HK-2 (cell line): ENCODE measurements at regions not wholly inside any gene's neighbourhood (a gene's known extent, or its start where the extent isn't known, plus 50 kb on each side); places are given as distances from the start of the nearest gene placed in this dataset.
"Not testable (repeated sequence)": the region's sequence is repeated elsewhere in the genome, so short reads cannot be mapped to it uniquely, and the experiment has no call there.

Experiments
- DNase-seq: peaks from one replicate; pipeline ENCODE4 v3.0.0-alpha.2; 2018; ENCODE audit not compliant: unreplicated experiment

DNA sequence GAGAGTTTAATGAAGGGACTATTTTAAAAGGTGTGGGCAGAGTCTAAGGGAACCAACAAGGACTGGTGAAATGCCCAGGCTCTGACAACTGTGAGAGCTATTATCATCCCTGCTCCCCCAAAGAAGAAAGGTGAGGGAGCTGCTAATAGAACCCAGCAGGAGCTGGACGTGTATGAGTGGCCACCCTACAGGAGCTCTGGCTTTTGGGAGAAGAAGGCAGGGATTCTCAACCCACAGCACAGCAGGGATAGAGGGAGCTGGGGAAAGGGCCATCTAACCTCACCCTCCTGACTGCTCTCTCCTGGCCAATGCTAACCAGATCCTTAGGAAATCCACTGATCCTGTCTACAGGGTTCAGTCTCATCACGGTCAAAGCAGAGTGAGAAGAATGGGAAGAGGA lies 57.1 kb downstream of the GRIN2B start:
- no peak for DNase-seq

DNA sequence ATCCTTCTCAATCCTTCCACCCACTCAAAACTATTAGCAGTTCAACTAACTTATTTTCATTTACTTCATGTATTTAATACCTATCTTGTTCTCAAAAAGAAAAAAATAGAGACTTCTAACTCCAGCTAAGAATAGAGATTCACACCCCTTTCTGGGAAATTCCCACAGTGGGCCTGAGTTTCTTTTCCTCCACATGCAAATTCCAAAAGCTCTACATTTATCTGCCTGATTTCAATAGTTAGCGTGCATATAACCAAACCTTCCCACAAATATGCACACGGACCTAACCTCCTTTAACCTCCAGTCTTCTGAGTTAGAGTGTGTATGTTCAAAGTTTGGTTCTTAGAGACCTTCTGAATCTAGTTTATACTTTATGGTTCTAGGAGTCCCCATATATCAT lies 62.5 kb downstream of the GRIN2B start:
- DNase-seq: no peak

DNA sequence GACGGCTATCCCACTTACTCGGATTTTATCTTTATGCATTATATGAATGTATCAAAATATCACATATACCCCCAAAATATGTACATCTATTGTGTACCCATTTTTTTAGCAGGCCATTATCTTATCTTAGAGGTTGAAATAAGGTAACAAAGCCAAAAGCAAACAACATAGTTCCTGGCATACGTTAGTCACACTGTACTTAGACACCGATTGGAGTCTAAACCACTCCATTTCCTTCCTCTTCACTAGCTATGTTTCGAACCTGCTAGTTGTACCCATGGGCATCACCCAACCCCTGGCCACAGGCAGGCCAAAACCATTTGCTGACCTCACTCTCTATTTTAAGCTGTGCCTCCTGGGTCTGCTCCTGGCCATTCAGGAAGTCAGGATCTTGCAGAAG lies 66.3 kb downstream of the GRIN2B start:
- DNase-seq: no peak

DNA sequence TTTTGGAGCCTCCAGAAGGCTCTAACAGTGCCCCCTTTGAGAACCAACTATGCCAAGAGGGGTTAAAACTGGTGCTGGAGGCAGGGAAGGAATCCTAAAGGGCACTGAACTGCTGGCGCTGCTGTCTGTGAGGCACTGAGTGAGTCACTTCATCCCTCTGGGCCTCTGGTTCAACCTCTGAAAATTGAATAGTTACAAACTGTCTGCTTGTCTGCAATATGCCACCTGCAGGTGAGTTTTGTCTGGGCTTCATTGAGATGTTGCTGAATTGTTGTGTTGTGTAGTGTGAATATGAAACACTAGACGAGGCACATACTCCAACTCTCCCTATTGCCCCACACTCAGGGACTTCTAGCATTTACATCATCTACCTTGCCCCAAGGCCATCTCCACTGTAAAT lies 68.0 kb downstream of the GRIN2B start:
- DNase-seq: no peak

DNA sequence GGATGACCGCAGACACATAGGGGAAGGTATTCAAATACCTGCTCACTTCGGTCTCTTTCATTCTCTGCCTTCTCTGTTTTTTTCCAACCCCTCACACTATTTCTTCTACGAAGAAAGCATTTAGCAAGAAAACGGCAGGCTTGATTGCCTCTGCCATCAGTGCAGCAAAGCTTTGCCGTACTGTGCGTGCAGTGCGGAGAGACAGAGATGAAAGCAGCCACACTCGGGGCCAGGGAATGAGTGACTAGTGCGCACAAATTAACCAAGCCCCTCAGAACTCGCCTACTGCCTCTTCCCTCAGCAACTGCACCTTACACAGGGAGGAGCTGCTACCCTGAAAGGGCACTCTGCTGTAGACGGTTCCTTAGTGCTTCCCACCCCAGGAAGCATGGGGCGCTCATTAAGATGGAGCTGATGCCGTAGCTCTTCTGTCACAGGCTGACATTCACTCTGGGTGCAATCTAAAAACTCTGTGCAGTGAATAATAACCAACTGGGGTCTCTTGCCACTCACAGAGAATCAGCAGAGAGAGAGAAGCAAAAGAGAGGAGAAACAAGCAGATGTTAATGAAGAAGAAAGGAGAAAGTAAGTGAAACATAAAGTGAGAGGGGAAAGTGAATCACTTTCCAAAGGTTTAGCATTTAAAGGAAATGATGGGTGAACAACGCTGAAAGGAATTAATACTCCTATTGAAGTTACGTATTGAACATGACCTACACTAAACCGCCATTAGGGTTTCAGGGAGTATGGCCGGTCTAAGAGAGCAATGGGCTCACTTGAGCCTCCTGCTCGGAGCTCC lies 69.4 kb downstream of the GRIN2B start:
- DNase-seq: no peak

DNA sequence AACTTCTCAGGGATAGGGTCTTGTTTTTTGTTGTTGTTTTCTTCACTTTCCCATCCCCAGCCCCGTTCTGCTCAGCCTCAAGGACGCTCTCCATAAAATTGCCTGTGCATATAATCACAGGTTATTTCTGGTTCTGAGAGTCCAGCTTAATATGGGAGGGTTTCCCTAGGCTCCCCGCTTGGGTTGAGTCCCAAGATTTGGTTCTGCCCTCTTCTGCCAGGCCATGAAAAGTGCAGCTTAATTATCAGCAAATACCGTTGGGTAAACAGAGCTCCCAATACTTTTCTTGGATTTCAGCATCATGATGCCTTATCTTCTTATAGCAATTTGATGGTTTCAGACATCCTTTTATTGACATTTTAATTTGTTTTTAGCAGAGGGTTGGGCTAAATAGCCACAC lies 75.6 kb downstream of the GRIN2B start:
- DNase-seq: no peak

DNA sequence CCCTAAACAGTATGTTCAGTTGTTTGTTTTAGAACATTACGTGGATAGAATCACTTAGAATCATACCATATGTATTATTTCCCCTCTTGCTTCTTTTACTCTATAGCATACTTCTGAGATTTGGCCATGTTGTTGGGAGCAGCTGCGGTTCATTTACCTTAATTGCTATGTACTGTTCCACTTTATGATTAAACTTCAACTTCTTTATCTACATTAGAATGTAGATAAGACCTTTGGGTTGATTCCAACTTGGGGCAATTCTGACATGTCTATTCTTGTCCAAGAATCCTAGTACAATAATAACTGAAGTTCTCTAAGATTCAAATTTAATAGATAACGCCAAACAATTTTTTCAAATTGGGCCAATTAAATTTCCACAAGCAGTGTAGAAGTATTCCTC lies 80.7 kb downstream of the GRIN2B start:
- DNase-seq: no peak

DNA sequence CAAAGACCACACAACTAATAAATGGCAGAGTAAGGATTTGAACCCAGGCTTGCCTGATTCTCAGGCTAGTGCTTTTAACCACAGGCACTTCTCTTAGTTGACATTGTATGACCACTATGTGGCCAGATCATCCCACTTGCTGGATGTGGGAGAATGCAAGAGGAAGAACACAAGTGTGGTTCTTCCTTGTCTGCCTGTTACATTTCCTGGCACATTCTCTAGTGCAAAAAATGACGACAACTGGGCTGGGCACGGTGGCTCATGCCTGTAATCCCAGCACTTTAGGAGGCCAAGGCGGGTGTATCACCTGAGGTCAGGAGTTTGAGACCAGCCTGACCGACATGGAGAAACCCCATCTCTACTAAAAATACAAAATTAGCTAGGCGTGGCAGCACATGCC lies 83.0 kb downstream of the GRIN2B start:
- DNase-seq: not testable (repeated sequence)

DNA sequence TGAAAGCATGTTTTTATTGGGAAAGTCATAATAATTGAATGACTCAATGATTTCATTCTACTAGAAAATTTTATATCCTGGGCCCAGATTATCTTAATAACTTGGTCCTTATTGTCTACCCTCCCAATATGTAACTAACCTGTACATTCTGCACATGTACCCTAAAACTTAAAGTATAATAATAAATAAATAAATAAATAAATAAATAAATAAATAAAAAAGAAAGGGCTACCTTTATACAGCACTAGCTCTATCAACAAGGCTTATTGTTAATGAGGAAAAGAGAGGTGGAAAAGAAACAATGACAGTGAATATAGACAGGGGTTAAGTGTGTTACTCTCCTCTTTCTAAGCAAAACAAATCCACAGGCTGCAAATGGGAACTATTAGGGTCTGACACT lies 83.6 kb downstream of the GRIN2B start:
- no peak for DNase-seq

DNA sequence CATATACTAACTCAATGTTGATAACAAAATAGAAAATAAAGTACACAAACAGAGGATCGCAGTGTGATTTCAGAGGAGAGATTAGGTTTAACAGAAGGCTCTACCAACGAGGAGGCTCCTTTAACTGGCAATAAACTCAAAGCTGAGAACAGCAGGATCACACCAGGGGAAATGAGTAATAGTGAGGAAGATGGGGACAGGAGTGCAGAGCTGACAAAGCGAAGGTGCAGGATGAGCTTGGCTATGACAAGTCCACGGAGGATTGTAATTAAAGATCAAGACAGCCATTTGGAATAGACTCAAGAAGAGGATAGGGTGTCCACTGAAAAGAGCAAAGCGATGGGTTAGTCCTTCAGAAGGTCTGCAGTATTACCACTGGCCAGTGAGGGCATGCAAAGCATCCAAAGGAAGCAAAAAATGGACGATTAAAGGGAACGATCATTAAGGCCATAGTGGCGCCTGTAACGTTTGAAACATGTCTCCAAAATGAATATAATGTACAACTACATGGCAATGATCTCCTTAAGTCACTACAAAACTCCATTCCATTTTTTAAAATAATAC lies 85.3 kb downstream of the GRIN2B start:
- no peak for DNase-seq

DNA sequence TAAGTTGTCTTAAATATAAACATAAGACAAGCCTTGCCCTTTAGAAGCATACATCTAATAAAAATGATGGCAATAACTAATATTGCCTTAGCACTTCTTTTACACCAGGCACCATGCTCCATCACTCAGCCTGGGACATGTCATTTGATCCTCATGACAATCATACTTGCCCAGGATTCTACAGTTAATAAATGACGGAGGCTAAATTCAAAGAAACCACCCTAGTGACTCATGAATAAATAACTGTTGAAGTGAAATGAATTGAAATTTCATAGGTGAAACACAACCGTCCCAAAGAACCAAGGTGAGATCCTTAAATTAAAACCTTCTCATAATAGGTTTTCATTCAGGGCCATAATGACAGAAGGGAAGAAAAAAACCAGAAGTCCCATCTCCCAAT lies 89.5 kb downstream of the GRIN2B start:
- DNase-seq: no peak

DNA sequence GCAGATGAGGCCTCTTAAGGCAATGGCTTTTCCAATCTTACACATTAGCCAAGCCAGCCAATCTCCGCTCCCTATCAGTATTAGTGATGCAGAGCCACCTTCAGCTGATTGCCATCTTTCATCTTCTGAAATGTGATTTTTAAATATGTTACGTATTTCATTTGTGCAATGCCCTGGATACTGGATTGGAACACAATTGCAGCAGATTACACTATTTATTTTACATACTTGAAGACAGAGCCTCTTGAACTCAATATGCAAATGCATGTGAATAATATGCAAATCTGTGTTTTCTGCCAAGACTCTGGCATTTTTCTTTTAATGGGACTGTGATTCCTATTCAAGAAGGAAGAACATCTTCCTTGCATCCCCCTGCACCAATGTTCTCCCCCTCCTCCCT lies 90.5 kb downstream of the GRIN2B start:
- DNase-seq: no peak

DNA sequence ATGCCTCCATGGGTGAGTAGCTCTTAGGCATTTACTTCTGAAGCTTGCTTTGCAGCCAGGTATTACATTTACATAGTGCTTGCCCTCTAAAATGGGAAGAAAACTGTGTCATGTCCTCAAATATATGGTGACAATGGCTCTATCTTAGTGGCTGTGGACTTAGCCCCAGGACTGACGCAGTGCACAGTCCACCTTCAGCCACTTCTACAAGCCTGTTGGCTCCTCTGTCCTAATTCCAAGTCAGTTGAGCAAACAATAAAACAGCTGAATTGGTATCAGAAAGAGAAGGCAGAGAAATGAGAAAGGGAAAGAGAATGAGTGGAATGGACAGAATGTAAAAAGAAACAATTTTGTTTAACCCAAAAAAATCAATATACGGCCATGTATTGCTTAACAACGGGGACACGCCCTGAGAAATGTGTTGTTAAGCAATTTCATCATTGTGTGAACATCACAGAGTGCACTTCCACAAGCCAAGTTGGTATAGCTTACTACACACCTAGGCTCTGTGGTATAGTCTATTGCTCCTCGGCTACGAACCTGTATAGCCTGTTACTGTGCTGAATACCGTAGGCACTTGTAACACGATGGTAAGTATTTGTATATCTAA lies 93.5 kb downstream of the GRIN2B start:
- DNase-seq: no peak

DNA sequence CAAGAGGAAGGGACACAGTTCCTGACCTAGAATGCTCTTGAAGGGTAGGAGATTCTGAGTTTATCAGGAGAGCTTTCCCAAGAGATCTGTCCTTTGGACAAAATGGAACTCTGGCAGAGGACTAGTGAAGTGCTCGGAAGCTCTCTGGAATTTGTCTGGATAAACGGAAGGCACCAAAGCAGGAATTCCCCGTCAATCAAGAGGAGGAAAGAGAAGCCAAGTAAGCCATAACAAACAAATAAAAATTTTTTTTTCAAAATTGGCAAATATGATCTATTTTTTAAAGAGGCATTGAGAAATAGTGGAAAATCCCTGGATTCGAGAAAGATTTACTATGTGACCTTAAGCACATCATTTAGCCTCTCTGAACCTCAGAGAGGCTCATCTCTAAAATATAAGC lies 99.2 kb downstream of the GRIN2B start:
- no peak for DNase-seq

DNA sequence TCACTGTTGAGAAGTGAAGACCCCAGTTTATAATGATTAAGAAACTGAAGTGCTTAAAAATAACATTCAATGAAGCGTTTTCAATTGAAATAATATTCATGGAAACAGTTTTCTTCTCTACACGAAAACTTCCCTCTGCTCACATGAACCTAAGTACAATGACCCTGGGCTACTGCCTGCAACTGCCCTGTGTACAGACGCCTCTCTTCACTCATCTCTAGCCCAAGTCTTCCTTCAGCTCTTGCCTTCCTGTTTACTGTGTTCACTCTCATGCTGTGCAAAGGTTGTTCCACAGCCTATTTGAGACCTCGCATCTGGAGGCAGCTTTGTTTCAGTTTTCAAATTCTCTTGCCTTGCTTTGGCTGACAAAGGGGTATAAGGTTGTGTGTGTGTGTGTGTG lies 100.8 kb downstream of the GRIN2B start:
- no peak for DNase-seq

DNA sequence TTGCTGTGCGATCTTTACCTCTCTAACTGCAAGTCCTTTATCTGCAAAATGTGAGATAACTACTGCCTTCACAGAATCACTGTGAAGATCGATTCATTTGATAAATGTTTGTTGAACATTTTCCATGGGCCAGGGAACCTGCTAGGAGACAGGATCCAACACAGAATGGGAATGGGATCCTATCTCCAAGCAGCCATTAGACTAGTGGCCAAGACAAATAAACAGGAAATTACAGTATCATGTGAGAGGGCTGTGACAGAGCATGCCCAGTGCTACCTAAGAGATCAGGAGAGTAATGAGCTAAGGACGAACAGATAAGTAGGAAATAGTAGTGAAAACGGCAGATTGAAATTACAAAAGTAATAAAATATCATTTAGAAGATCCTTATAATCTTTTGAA lies 105.7 kb downstream of the GRIN2B start:
- no peak for DNase-seq

DNA sequence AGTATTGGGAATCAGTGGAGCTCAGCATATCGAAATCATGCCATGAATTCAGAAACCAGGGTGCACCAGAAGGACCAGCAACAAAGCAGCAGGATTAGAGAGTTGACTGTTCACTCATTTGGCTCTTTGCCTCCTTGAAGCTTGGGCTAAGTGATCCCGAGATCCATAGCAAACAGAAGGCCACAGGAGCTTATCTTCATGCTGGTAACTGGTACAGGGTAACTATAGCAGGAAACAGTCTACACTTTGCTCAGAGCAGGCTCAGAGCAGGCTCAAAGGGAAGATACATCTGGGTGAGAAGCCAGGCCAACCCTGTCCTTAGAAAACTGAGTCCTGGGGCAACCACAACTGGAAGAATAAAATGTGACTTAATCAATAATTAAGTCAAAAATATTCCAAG lies 111.1 kb downstream of the GRIN2B start:
- no peak for DNase-seq

DNA sequence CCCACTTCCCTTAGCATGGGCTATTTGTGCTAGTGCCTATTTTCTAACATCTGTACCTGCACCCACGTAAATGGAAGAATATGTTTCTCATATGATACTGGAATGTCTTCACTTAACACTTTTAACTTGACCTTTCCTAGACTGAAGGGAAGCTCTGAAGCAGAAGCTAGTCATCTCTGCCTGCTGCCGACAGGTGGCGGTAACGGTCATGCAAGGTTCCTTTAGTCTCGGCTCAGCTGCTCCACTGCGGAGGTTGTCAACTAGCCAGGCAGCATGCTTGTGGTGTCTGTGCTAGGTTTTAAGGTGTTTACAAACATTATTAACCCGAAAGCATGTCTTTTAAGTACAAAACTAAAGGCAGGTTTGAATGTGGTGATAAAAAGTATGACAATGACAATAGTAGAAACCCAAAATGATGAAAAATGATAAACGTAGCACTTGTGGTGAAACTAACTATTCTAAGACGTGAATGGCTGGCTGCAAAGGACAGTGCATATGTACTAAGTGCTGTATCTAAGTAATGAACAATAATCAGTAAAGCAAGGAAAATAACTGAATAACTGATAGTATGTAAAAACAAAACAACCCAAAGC lies 117.2 kb downstream of the GRIN2B start:
- DNase-seq: peak; percentile 47

DNA sequence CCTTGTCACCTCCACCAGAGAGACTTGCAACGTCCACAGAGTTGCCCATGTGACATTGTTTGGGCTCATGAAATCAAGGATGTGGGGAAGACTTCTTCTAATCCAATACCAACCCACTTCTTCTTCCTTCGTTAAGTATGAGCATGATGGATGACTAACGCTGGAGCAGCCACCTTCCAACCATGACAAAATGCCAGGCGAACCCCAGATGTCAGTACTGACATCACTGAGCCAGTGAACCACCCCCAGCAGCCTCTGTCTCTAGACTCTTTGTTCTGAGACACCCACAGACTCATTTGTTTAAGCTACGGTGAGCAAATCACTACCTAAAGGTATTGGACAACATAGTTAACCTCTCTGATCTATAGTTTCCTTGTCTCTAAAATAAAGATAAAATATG lies 123.7 kb downstream of the GRIN2B start:
- DNase-seq: no peak

DNA sequence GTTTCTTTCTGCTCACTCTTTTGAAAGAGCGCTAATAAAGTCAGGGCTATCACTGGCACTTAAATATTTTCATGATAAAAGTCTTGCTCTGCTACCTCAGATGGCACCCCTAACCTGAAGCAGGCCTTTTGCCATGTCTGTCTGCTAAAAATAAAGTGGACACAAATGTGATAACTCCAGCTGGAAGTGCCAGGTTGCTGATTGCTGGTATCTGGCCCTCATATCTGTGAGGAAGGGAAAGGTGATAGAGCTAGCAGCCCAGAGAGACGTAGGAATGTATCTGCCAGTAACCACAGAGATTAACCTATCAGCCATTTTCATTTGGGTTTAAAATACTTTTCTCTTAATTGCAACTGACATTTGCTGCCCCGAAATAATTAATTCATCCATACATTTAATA lies 127.9 kb downstream of the GRIN2B start:
- DNase-seq: no peak

DNA sequence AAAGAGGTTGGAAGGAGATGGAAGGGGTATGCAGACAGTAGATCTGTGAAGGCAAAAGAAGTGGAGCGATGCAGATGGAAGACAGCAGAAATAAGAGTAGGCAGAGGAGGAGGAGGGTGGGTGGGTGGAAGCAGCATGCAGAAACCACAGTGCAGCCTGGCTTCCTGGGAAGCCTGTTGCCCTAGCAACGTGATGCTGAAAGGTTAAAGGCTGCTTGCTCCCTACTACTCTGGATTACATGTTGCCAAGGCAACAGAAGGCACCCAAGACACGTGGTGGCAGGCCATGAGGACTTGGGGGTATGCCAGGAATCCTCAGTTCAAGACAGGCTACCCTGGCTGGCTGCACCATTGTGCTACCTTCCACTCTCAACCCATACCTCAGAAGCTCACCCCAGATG lies 129.6 kb downstream of the GRIN2B start:
- no peak for DNase-seq

DNA sequence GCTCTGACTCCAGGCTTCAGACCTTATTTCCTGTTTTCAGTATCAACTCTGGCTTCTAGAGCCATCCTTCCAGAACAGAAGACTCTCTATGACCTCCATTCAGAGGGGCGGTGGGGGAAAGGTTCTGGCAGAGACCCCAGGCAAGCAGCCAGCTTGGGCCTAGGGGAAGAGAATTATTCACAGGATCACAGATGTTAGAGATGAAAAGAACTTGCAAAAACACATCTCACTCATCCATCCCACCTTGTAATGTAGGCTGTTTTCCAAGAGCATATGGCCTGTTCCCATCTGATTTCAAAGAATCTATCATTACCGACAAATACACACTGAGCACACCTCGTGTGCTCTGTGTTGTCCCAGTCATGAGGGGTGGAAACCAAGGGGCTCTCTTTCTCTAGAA lies 131.9 kb downstream of the GRIN2B start:
- DNase-seq: no peak

DNA sequence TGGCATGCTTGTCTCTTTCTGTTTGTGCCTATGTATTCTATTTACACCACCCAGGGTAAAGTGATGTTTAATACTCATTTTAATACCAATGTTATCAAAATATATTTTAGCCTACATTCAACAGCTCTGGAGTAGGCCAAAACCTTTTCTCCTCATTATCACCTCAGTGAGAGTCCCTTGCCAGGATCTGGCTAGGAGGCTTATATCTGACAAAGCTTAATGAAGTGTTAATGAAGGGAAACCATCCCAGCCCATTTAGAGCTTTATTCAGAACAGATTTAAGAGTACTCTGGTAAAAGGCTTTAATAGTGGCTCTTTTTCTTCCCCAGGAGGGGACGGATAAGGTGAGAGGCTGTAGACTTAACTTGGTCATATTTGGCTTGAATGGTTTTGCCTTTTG lies 137.6 kb downstream of the GRIN2B start:
- no peak for DNase-seq
